H1 (cell line): ENCODE measurements at regions not wholly inside any gene's neighbourhood (a gene's known extent, or its start where the extent isn't known, plus 50 kb on each side); places are given as distances from the start of the nearest gene placed in this dataset.
"Not testable (repeated sequence)": the region's sequence is repeated elsewhere in the genome, so short reads cannot be mapped to it uniquely, and the experiment has no call there.

Experiments used
- CTCF ChIA-PET: fragments of 300-600 bp; sonication (Branson Sonifier 250); formaldehyde crosslinking; loops from one replicate; lab custom pipeline; 2021; ENCODE audit not compliant: partially characterized antibody; lab: Charles Lee
- POLR2A ChIA-PET: fragments of 300-600 bp; sonication (Branson Sonifier 250); formaldehyde crosslinking; loops from one replicate; lab custom pipeline; 2021; ENCODE audit warnings: inconsistent platforms; ENCODE audit not compliant: partially characterized antibody; lab: Charles Lee
- DNase-seq, 2 experiments: peaks; one replicate each; pipeline versions ENCODE4 v3.0.0 to v3.0.0-alpha.2; 2010 to 2022; ENCODE audit warnings: low spot score in 2 of 2, low read depth in 1 of 2, mixed read lengths in 1 of 2
- FAIRE-seq: peaks from 2 replicates; lab custom pipeline; 2011; peaks lifted over from hg19 to GRCh38; lab: Jason Lieb, UNC
- H2AFZ ChIP-seq: 2 replicates; pipeline ENCODE4 v1.8.1; 2012; ENCODE audit warnings: low read length, inconsistent platforms
- H2AK5ac ChIP-seq: 2 replicates; pipeline ENCODE4 v1.6.1; 2013; ENCODE audit warnings: low read depth, low read length
- H2BK120ac ChIP-seq: replicated peaks from 2 replicates; pipeline ENCODE3; 2013; ENCODE audit warnings: low read depth, low read length, inconsistent platforms
- H2BK12ac ChIP-seq: 2 replicates; pipeline ENCODE4 v1.6.1; 2013; ENCODE audit warnings: low read depth, low read length
- H2BK15ac ChIP-seq: 2 replicates; pipeline ENCODE4 v1.6.1; 2013; ENCODE audit warnings: low read length
- H2BK20ac ChIP-seq: 2 replicates; pipeline ENCODE4 v1.6.1; 2013; ENCODE audit warnings: low read length
- H2BK5ac ChIP-seq: 2 replicates; pipeline ENCODE4 v1.6.1; 2013; ENCODE audit warnings: low read depth, low read length
- H3K14ac ChIP-seq: 2 replicates; pipeline ENCODE4 v1.6.1; 2013; ENCODE audit warnings: inconsistent platforms; ENCODE audit not compliant: insufficient read length
- H3K18ac ChIP-seq: 2 replicates; pipeline ENCODE4 v1.6.1; 2013; ENCODE audit warnings: low read length; ENCODE audit errors: extremely low read depth
- H3K23ac ChIP-seq: 2 replicates; pipeline ENCODE4 v1.6.1; 2013; ENCODE audit warnings: inconsistent platforms; ENCODE audit not compliant: insufficient read length
- H3K23me2 ChIP-seq: 2 replicates; pipeline ENCODE4 v1.6.1; 2013; ENCODE audit warnings: low read depth, low read length
- H3K27ac ChIP-seq: 2 replicates; pipeline ENCODE4 v1.6.1; 2011; ENCODE audit warnings: low read depth, low read length, inconsistent platforms
- H3K27me3 ChIP-seq, 4 experiments: replicated peaks in 1 of 4; 1 replicate in 1 of 4; 2 replicates in 3 of 4; pipeline versions ENCODE4 v1.6.1 to v1.8.1; 2011 to 2013; ENCODE audit warnings: low read length in 3 of 4, mild to moderate bottlenecking in 3 of 4, inconsistent platforms in 2 of 4, mixed read lengths in 2 of 4, moderate library complexity in 1 of 4; ENCODE audit not compliant: control insufficient read depth in 3 of 4, insufficient read depth in 3 of 4; ENCODE audit errors: extremely low read depth in 1 of 4
- H3K36me3 ChIP-seq, 4 experiments: 2 replicates each; pipeline versions ENCODE4 v1.6.1 to v1.8.1; 2011 to 2013; ENCODE audit warnings: mild to moderate bottlenecking in 4 of 4, low read length in 3 of 4, moderate library complexity in 2 of 4, control low read depth in 1 of 4, inconsistent platforms in 1 of 4; ENCODE audit not compliant: insufficient read depth in 4 of 4, control insufficient read depth in 2 of 4
- H3K4ac ChIP-seq: replicated peaks from 2 replicates; pipeline ENCODE3; 2013; ENCODE audit warnings: low read length, low read depth, mixed read lengths, inconsistent platforms; ENCODE audit not compliant: insufficient read length
- H3K4me1 ChIP-seq, 4 experiments: replicated peaks in 1 of 4; 1 replicate in 1 of 4; 2 replicates in 3 of 4; pipeline versions ENCODE4 v1.6.1 to v1.8.1; 2011 to 2013; ENCODE audit warnings: low read length in 3 of 4, inconsistent platforms in 2 of 4, mixed read lengths in 1 of 4; ENCODE audit not compliant: insufficient read depth in 4 of 4, control insufficient read depth in 3 of 4
- H3K4me2 ChIP-seq, 2 experiments: 2 replicates each; pipeline versions ENCODE4 v1.6.1 to v1.8.1; 2011 to 2013; ENCODE audit warnings: low read depth in 2 of 2, low read length in 2 of 2, control low read depth in 1 of 2, inconsistent platforms in 1 of 2, mild to moderate bottlenecking in 1 of 2; ENCODE audit not compliant: insufficient read depth in 1 of 2
- H3K4me3 ChIP-seq, 4 experiments: fragments of 200-600, 300-600 bp in 1 of 4; sonication (generic), shearing (Covaris generic), sonication (Bioruptor Twin) in 1 of 4; 2 replicates each; pipeline versions ENCODE4 v1.5.1 to v1.8.1; 2011 to 2016; ENCODE audit warnings: low read length in 4 of 4, low read depth in 3 of 4, control low read depth in 2 of 4, inconsistent platforms in 2 of 4, mild to moderate bottlenecking in 2 of 4, mixed read lengths in 1 of 4, moderate library complexity in 1 of 4; ENCODE audit not compliant: insufficient read depth in 2 of 4; ENCODE audit errors: extremely low read depth in 1 of 4
- H3K56ac ChIP-seq: replicated peaks from 2 replicates; pipeline ENCODE3; 2013; ENCODE audit warnings: low read depth, mild to moderate bottlenecking, mixed read lengths, low read length, inconsistent platforms; ENCODE audit not compliant: insufficient read length
- H3K79me1 ChIP-seq: 2 replicates; pipeline ENCODE4 v1.6.1; 2013; ENCODE audit warnings: low read depth, low read length, control low read depth
- H3K79me2 ChIP-seq, 2 experiments: 2 replicates each; pipeline versions ENCODE4 v1.6.1 to v1.8.1; 2012 to 2013; ENCODE audit warnings: low read length in 2 of 2, mild to moderate bottlenecking in 2 of 2, inconsistent platforms in 1 of 2; ENCODE audit not compliant: insufficient read depth in 2 of 2, control insufficient read depth in 1 of 2
- H3K9ac ChIP-seq, 4 experiments: replicated peaks in 1 of 4; 1 replicate in 1 of 4; 2 replicates in 3 of 4; pipeline versions ENCODE4 v1.6.1 to v1.8.1; 2011 to 2013; ENCODE audit warnings: low read depth in 3 of 4, low read length in 3 of 4, control low read depth in 2 of 4, mild to moderate bottlenecking in 2 of 4, moderate library complexity in 2 of 4, inconsistent platforms in 1 of 4; ENCODE audit errors: extremely low read depth in 1 of 4
- H3K9me3 ChIP-seq, 2 experiments: 2 replicates each; pipeline versions ENCODE4 v1.6.1 to v1.8.1; 2012 to 2013; ENCODE audit warnings: mild to moderate bottlenecking in 2 of 2, moderate library complexity in 2 of 2, control low read depth in 1 of 2, inconsistent platforms in 1 of 2, low read depth in 1 of 2, low read length in 1 of 2, mixed read lengths in 1 of 2; ENCODE audit not compliant: insufficient read depth in 2 of 2
- H4K20me1 ChIP-seq, 2 experiments: replicated peaks in 1 of 2; 2 replicates each; pipeline versions ENCODE3 to v1.8.1; 2011 to 2013; ENCODE audit warnings: inconsistent platforms in 2 of 2, low read length in 2 of 2, mild to moderate bottlenecking in 1 of 2; ENCODE audit not compliant: insufficient read depth in 2 of 2, control insufficient read depth in 1 of 2
- H4K5ac ChIP-seq: 2 replicates; pipeline ENCODE4 v1.6.1; 2013; ENCODE audit warnings: low read length, low read depth, mixed read lengths, inconsistent platforms; ENCODE audit not compliant: insufficient read length
- H4K8ac ChIP-seq: 2 replicates; pipeline ENCODE4 v1.8.0; 2013; ENCODE audit warnings: mild to moderate bottlenecking, moderate library complexity, low read length, inconsistent platforms; ENCODE audit not compliant: insufficient read depth; ENCODE audit errors: extremely low read depth
- H4K91ac ChIP-seq: replicated peaks from 2 replicates; pipeline ENCODE3; 2013; ENCODE audit warnings: low read length, mixed read lengths, inconsistent platforms; ENCODE audit not compliant: insufficient read length
- HDAC2 ChIP-seq, 2 experiments: fragments of 300-600 bp in 1 of 2; sonication (generic) in 1 of 2; IDR thresholded peaks; 2 replicates each; pipeline ENCODE4 v1.6.1; 2011 to 2012; ENCODE audit warnings: low read depth in 2 of 2, low read length in 2 of 2, mild to moderate bottlenecking in 2 of 2, moderate library complexity in 2 of 2, borderline replicate concordance in 1 of 2, inconsistent platforms in 1 of 2
- WGBS, 2 experiments: shearing (Covaris generic) in 1 of 2; methylation state at CpG; one replicate each; pipeline versions ENCODE4 v1.1.6 to v1.1.7; 2013 to 2015; ENCODE audit warnings: low lambda C conversion rate in 2 of 2, mixed read lengths in 2 of 2, inconsistent platforms in 1 of 2, low coverage in 1 of 2, missing lambda C conversion rate in 1 of 2; ENCODE audit not compliant: insufficient replicate concordance in 2 of 2, insufficient coverage in 1 of 2, insufficient read length in 1 of 2; ENCODE audit errors: extremely low coverage in 1 of 2, missing lambda C conversion rate in 1 of 2; 5-methylcytosine and 5-hydroxymethylcytosine counted together

DNA sequence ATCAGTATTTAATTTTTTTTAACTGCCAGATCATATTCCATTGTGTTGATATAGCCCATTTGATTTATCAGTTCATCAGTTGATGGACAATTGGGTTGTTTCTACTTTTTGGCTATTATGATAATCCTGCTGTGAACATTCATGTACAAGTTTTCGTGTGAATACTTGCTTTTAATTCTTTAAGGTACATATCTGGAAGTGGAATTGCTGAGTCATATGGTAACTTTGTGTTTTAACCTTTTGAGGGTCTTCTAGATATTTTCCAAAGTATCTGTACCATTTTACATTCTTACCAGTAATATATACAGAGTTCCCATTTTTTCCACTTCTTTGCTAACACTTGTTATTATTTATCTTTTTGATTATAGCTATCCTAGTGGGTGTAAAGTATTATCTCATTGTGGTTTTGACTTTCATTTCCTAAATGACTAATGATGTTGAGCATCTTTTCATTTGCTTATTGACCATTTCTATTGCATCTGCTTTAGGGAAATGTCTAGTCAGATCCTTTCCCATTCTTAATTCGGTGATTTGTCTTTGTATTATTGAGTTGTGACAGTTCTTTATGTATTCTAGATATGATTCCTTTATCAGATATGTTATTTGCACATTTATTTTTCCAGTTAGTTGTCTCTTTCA lies 75.2 kb upstream of the NUDT6 start (continued):
- TF ChIP-seq HDAC2 (IDR thresholded peaks at IDR 0.05; ENCODE audit: borderline replicate concordance in 1 of 2, low read depth in 2 of 2, low read length in 2 of 2): no peak

- not testable (repeated sequence) for DNase-seq, H3K4me2 ChIP-seq
- 94% methylated on average over 17 of the region's 17 CpGs; no CpG with 5 or more reads in 1 of the 2 experiments for WGBS, 2 experiments
Observed at GRCh38 chr4:123004079-123004478, 81.7 kb upstream of the NUDT6 start.

More at GRCh38 chr4:123004079-123004478, 81.7 kb upstream of the NUDT6 start:
- H3K4ac ChIP-seq, H2AK5ac ChIP-seq, H3K9me3 ChIP-seq, H3K27me3 ChIP-seq, CTCF ChIA-PET, H2BK120ac ChIP-seq, H4K8ac ChIP-seq, H3K23me2 ChIP-seq, H3K79me1 ChIP-seq, H3K14ac ChIP-seq, FAIRE-seq, H3K27ac ChIP-seq, H3K4me1 ChIP-seq, H3K56ac ChIP-seq, H4K5ac ChIP-seq, H3K23ac ChIP-seq, H2BK15ac ChIP-seq, POLR2A ChIA-PET, H3K4me3 ChIP-seq, H4K91ac ChIP-seq, H3K18ac ChIP-seq, H3K9ac ChIP-seq, H3K79me2 ChIP-seq, H4K20me1 ChIP-seq, H3K36me3 ChIP-seq, H2AFZ ChIP-seq, H2BK20ac ChIP-seq, H2BK5ac ChIP-seq, H2BK12ac ChIP-seq: not testable (repeated sequence)
